ENCODE measurements at regions not wholly inside any gene's neighbourhood (a gene's known extent, or its start where the extent isn't known, plus 50 kb on each side); places are given as distances from the start of the nearest gene placed in this dataset.

DNA sequence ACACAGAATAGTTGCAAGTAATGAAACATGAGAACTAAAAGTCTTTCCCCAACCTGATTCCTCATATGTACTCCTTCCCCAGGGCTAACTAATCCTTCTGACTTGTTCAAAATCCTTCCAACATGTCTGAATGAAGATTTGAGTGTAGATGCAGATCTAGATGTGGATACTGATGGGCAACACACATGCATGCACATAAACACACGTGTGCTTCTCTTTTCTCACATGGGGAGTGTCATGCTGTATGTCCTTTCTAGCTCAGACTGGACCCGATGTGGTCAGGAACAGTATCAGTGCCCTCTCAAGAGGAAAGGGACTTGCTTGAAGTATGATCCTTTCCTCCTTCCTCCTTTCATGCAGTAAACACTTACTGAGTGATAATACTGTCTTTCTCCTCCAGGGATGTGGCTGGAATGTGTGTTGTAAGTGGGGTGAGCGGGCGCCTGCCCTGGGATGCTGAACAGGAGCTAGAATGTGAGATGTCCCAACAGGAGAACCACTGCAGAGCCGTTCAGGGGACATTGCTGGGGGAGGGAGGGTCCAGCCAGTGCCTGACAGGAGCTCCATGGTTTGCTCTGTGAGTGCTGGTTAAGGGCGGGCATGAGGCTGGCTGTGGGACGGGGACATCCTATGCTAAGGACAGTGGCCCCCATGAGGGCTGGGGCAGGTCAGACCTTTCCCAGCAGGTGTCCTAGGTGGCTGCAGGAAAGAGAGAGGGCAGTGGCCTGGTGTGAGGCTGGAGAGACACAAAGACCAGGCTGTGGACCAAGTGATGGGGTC, 146.9 kb downstream of the TEX29 start:
- TF ChIP-seq, protein P1, sequence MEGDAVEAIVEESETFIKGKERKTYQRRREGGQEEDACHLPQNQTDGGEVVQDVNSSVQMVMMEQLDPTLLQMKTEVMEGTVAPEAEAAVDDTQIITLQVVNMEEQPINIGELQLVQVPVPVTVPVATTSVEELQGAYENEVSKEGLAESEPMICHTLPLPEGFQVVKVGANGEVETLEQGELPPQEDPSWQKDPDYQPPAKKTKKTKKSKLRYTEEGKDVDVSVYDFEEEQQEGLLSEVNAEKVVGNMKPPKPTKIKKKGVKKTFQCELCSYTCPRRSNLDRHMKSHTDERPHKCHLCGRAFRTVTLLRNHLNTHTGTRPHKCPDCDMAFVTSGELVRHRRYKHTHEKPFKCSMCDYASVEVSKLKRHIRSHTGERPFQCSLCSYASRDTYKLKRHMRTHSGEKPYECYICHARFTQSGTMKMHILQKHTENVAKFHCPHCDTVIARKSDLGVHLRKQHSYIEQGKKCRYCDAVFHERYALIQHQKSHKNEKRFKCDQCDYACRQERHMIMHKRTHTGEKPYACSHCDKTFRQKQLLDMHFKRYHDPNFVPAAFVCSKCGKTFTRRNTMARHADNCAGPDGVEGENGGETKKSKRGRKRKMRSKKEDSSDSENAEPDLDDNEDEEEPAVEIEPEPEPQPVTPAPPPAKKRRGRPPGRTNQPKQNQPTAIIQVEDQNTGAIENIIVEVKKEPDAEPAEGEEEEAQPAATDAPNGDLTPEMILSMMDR (IDR thresholded peaks at IDR 0.05 in 4 of 5, conservative IDR thresholded peaks at IDR 0.05 in 1 of 5), result no peak
- no peak for TF ChIP-seq POLR2A (IDR thresholded peaks at IDR 0.05)
